GM23338 (cell line): ENCODE measurements at regions not wholly inside any gene's neighbourhood (a gene's known extent, or its start where the extent isn't known, plus 50 kb on each side); places are given as distances from the start of the nearest gene placed in this dataset.

Source experiments
- ATAC-seq: fragments of 200-7000 bp; cut with Tn5 transposase; 3 replicates; pipeline ENCODE4 v1.9.1; 2020
- DNase-seq: peaks from one replicate; pipeline ENCODE4 v3.0.0-alpha.2; 2015; ENCODE audit warnings: low spot score
- H2AFZ ChIP-seq: fragments of 200-600 bp; sonication (generic); 2 replicates; pipeline ENCODE4 v1.8.0; 2016; ENCODE audit warnings: antibody characterized with exemption, mild to moderate bottlenecking, moderate library complexity
- H3F3A ChIP-seq: fragments of 200-600 bp; sonication (generic); replicated peaks from 2 replicates; pipeline ENCODE4 v1.8.0; 2017; ENCODE audit warnings: antibody characterized with exemption, mixed run types, low read depth
- H3K27ac ChIP-seq: fragments of 200-600 bp; sonication (generic); 2 replicates; pipeline ENCODE4 v1.6.1; 2016; ENCODE audit warnings: low read depth
- H3K27me3 ChIP-seq: fragments of 200-600 bp; sonication (generic); 2 replicates; pipeline ENCODE4 v1.8.0; 2016; ENCODE audit warnings: mild to moderate bottlenecking, mixed run types, moderate library complexity; ENCODE audit not compliant: insufficient read depth
- H3K36me3 ChIP-seq: fragments of 200-600 bp; sonication (generic); 2 replicates; pipeline ENCODE4 v1.8.0; 2016; ENCODE audit warnings: mild to moderate bottlenecking; ENCODE audit not compliant: insufficient read depth
- H3K4me1 ChIP-seq: fragments of 200-600 bp; sonication (generic); 2 replicates; pipeline ENCODE4 v1.8.0; 2016; ENCODE audit warnings: mild to moderate bottlenecking, moderate library complexity; ENCODE audit not compliant: insufficient read depth
- H3K4me2 ChIP-seq: fragments of 200-600 bp; sonication (generic); 2 replicates; pipeline ENCODE4 v1.7.1; 2017; ENCODE audit warnings: mixed run types
- H3K4me3 ChIP-seq: fragments of 200-600 bp; sonication (generic); 2 replicates; pipeline ENCODE4 v1.6.1; 2016; ENCODE audit warnings: mixed run types
- H3K79me2 ChIP-seq: fragments of 200-600 bp; sonication (generic); replicated peaks from 2 replicates; pipeline ENCODE4 v1.8.0; 2017; ENCODE audit warnings: mild to moderate bottlenecking; ENCODE audit not compliant: insufficient read depth
- H3K9me2 ChIP-seq: fragments of 200-600 bp; sonication (generic); 2 replicates; pipeline ENCODE4 v1.8.0; 2017; ENCODE audit not compliant: insufficient read depth
- H4K20me1 ChIP-seq: fragments of 200-600 bp; sonication (generic); replicated peaks from 2 replicates; pipeline ENCODE4 v1.8.0; 2017; ENCODE audit warnings: mild to moderate bottlenecking; ENCODE audit not compliant: insufficient read depth
- H3K27ac Mint-ChIP-seq: 2 replicates; pipeline ENCODE4 v1.8.0; 2020; ENCODE audit warnings: inconsistent platforms, mild to moderate bottlenecking, moderate library complexity, mixed read lengths
- H3K27me3 Mint-ChIP-seq: 3 replicates; pipeline ENCODE4 v1.8.0; 2022; ENCODE audit warnings: low read depth, mild to moderate bottlenecking, moderate library complexity, mixed read lengths, inconsistent platforms; ENCODE audit not compliant: insufficient read depth, poor library complexity
- H3K36me3 Mint-ChIP-seq: 3 replicates; pipeline ENCODE4 v1.8.0; 2021; ENCODE audit warnings: low read depth, mild to moderate bottlenecking, inconsistent platforms, moderate library complexity, mixed read lengths
- H3K4me1 Mint-ChIP-seq: 3 replicates; pipeline ENCODE4 v1.8.0; 2020; ENCODE audit warnings: mild to moderate bottlenecking, inconsistent platforms, mixed read lengths
- H3K4me3 Mint-ChIP-seq: 3 replicates; pipeline ENCODE4 v1.8.0; 2021; ENCODE audit warnings: moderate library complexity, mild to moderate bottlenecking, inconsistent platforms, mixed read lengths
- H3K9me3 Mint-ChIP-seq: 3 replicates; pipeline ENCODE4 v1.8.0; 2020; ENCODE audit warnings: moderate library complexity, mild to moderate bottlenecking, inconsistent platforms, mixed read lengths
- CREB1 ChIP-seq: fragments of 250-450 bp; sonication (Bioruptor Pico); IDR thresholded peaks from 2 replicates; pipeline ENCODE4 v1.5.0; 2020; ENCODE audit warnings: low read depth, mild to moderate bottlenecking, moderate library complexity
- ETS1 ChIP-seq: IDR thresholded peaks from 2 replicates; pipeline ENCODE4 v1.6.1; 2016; ENCODE audit warnings: antibody characterized with exemption
- EZH2 ChIP-seq: fragments of 200-600 bp; sonication (generic); IDR thresholded peaks from one replicate; pipeline ENCODE4 v1.8.0; 2017; ENCODE audit warnings: antibody characterized with exemption, mild to moderate bottlenecking, low read depth; ENCODE audit not compliant: unreplicated experiment
- EZH2phosphoT487 ChIP-seq: fragments of 200-600 bp; sonication (generic); IDR thresholded peaks from one replicate; pipeline ENCODE4 v1.8.1; 2018; ENCODE audit warnings: antibody characterized with exemption; ENCODE audit not compliant: unreplicated experiment
- JUNB ChIP-seq: IDR thresholded peaks from one replicate; pipeline ENCODE4 v1.6.1; 2016; ENCODE audit warnings: antibody characterized with exemption; ENCODE audit not compliant: unreplicated experiment
- NANOG ChIP-seq: IDR thresholded peaks from 2 replicates; pipeline ENCODE4 v1.6.1; 2016; ENCODE audit warnings: antibody characterized with exemption, borderline replicate concordance
- STAT1 ChIP-seq: IDR thresholded peaks from one replicate; pipeline ENCODE4 v1.6.1; 2016; ENCODE audit warnings: antibody characterized with exemption; ENCODE audit not compliant: unreplicated experiment
- TF ChIP-seq, protein P1 (sequence below), 2 experiments: fragments of 200-600 bp in 1 of 2; sonication (generic) in 1 of 2; conservative IDR thresholded peaks; 2 replicates each; pipeline versions ENCODE4 v1.5.1 to v1.6.1; 2016 to 2017; ENCODE audit warnings: antibody characterized with exemption in 2 of 2, low read depth in 2 of 2, mild to moderate bottlenecking in 2 of 2, moderate library complexity in 1 of 2

DNA sequence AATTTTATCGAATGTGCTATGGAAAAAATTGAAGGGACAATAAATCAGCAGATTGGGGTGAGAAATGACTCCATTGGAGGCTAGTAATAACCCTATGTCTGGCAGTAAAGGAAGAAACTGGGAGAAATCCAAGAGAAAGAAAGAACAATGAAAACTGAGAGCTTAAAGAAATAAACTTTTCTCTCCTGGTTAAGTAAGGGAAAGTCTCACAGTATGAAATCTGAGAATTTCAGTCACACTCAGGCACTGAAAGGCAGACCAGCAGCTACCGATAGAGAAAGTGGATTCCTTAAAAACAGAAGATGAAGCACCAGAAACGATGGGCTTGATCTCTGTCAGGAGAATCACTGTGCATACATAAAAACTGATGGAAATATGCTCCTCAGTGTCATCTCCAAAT, 404.2 kb downstream of the PLPP3 start (continued):
- TF ChIP-seq, protein P1, sequence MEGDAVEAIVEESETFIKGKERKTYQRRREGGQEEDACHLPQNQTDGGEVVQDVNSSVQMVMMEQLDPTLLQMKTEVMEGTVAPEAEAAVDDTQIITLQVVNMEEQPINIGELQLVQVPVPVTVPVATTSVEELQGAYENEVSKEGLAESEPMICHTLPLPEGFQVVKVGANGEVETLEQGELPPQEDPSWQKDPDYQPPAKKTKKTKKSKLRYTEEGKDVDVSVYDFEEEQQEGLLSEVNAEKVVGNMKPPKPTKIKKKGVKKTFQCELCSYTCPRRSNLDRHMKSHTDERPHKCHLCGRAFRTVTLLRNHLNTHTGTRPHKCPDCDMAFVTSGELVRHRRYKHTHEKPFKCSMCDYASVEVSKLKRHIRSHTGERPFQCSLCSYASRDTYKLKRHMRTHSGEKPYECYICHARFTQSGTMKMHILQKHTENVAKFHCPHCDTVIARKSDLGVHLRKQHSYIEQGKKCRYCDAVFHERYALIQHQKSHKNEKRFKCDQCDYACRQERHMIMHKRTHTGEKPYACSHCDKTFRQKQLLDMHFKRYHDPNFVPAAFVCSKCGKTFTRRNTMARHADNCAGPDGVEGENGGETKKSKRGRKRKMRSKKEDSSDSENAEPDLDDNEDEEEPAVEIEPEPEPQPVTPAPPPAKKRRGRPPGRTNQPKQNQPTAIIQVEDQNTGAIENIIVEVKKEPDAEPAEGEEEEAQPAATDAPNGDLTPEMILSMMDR (conservative IDR thresholded peaks at IDR 0.05; ENCODE audit: low read depth in 2 of 2), result no peak
- no peak for TF ChIP-seq ETS1
- TF ChIP-seq EZH2phosphoT487, result no peak
- no peak for TF ChIP-seq STAT1
- no peak for TF ChIP-seq EZH2
- no peak for TF ChIP-seq NANOG

GRCh38 chr1:56174176-56174885, 405.0 kb downstream of the PLPP3 start:
- DNase-seq (no peak), ATAC-seq (no peak)
- peaks cover 3% of the 10 kb centered on the region; the same call in 1 of the 2 replicates for H3K4me1 ChIP-seq
- no peak overlapping the region for H3K27ac ChIP-seq
- Mint-ChIP-seq H3K27ac (no peak overlapping the region), H3K27me3 (peaks cover 1% of the 10 kb centered on the region), H3K36me3 (no peaks in the 10 kb centered on the region), H3K4me1 (no peaks in the 10 kb centered on the region), H3K9me3 (no peaks in the 10 kb centered on the region; the same call in 2 of the 3 replicates), H3K4me3 (no peak overlapping the region)
- H3K27me3 ChIP-seq, result no peaks in the 10 kb centered on the region
- no peaks in the 10 kb centered on the region for H3K36me3 ChIP-seq
- no peaks in the 10 kb centered on the region; the same call in 1 of the 2 replicates for H3K9me2 ChIP-seq
- H3K4me2 ChIP-seq, result no peak overlapping the region
- no peak for TF ChIP-seq JUNB
- no peak for TF ChIP-seq STAT1
- no peak for TF ChIP-seq CREB1 (CRISPR knock-in tag)
- no peak for TF ChIP-seq EZH2phosphoT487
- TF ChIP-seq EZH2, result no peak
- H4K20me1 ChIP-seq, result no peaks in the 10 kb centered on the region
- no peaks in the 10 kb centered on the region for H3F3A ChIP-seq
- no peak overlapping the region for H3K4me3 ChIP-seq
- H3K79me2 ChIP-seq, result no peaks in the 10 kb centered on the region
- no peak overlapping the region for H2AFZ ChIP-seq

- H3F3A ChIP-seq, result no peaks in the 10 kb centered on the region
- H3K27ac Mint-ChIP-seq, result no peak overlapping the region
- no peaks in the 10 kb centered on the region; the same call in 2 of the 3 replicates for H3K9me3 Mint-ChIP-seq
- no peak overlapping the region for H3K4me2 ChIP-seq
- H3K36me3 Mint-ChIP-seq, result no peaks in the 10 kb centered on the region
- H3K79me2 ChIP-seq, result no peaks in the 10 kb centered on the region
- H2AFZ ChIP-seq, result no peak overlapping the region
- no peaks in the 10 kb centered on the region for H3K4me1 Mint-ChIP-seq
- ATAC-seq (no peak), DNase-seq (no peak)
- no peaks in the 10 kb centered on the region for H3K4me1 ChIP-seq
- H3K36me3 ChIP-seq, result no peaks in the 10 kb centered on the region
- no peak overlapping the region for H3K4me3 Mint-ChIP-seq
- peaks cover 1% of the 10 kb centered on the region for H3K27me3 Mint-ChIP-seq
- H3K27me3 ChIP-seq, result no peaks in the 10 kb centered on the region
- no peaks in the 10 kb centered on the region; the same call in 1 of the 2 replicates for H3K9me2 ChIP-seq
- no peak overlapping the region for H3K27ac ChIP-seq
- H4K20me1 ChIP-seq, result no peaks in the 10 kb centered on the region
- H3K4me3 ChIP-seq, result no peak overlapping the region
- no peak for TF ChIP-seq ETS1
- no peak for TF ChIP-seq JUNB
Observed at GRCh38 chr1:56173736-56174135, 405.6 kb downstream of the PLPP3 start.
